OCI-LY7 (cell line): ENCODE measurements at regions not wholly inside any gene's neighbourhood (a gene's known extent, or its start where the extent isn't known, plus 50 kb on each side); places are given as distances from the start of the nearest gene placed in this dataset.
"Not testable (repeated sequence)": the region's sequence is repeated elsewhere in the genome, so short reads cannot be mapped to it uniquely, and the experiment has no call there.

ENCODE experiments used
- CTCF ChIP-seq: fragments of 200-600 bp; sonication (generic); conservative IDR thresholded peaks from 2 replicates; pipeline ENCODE4 v1.5.1; 2014; ENCODE audit warnings: mild to moderate bottlenecking, antibody characterized with exemption, low read length, moderate library complexity, mixed read lengths
- EZH2phosphoT487 ChIP-seq: fragments of 200-600 bp; sonication (generic); IDR thresholded peaks from 2 replicates; pipeline ENCODE4 v1.6.1; 2018; ENCODE audit warnings: low read depth, borderline replicate concordance, mild to moderate bottlenecking, mixed run types, antibody characterized with exemption, low read length, moderate library complexity, mixed read lengths

GRCh38 chr22:11305179-11305578, 4222.8 kb upstream of the OR11H1 start:
- not testable (repeated sequence) for TF ChIP-seq CTCF, EZH2phosphoT487
